GM19025 (cell line): ENCODE measurements at regions not wholly inside any gene's neighbourhood (a gene's known extent, or its start where the extent isn't known, plus 50 kb on each side); places are given as distances from the start of the nearest gene placed in this dataset.
"Not testable (repeated sequence)": the region's sequence is repeated elsewhere in the genome, so short reads cannot be mapped to it uniquely, and the experiment has no call there.

Experiments
- ATAC-seq: cut with Tn5 transposase; IDR thresholded peaks from one replicate; pipeline ENCODE4 v1.9.1; 2021; ENCODE audit warnings: mild to moderate bottlenecking, low read depth, moderate library complexity; ENCODE audit not compliant: unreplicated experiment

- ATAC-seq = no peak
Observed at GRCh38 chr11:23134627-23135026, 274.4 kb upstream of the CCDC179 start.

- no peak for ATAC-seq
Observed at GRCh38 chr11:23138761-23139160, 278.5 kb upstream of the CCDC179 start.

GRCh38 chr11:23143022-23143421, 282.7 kb upstream of the CCDC179 start:
- ATAC-seq = no peak

DNA sequence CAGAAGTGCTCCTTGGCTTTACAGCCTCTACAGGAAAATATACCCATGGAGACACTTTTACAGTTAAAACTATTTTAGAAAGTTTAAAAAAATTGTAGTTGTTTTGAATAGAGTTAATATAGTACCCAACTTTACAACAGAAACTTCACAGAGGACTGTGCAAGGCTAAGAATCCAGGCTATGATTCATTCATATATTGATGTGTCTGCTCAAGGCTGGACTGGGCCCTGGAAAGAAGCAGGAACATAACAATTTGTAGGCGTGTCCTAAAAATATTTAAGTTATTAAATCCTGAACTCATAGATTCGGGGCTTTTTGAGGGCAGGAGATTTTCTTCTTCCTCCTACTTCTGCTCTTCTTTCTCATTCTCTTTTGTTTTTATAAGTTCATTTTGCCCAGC, 291.5 kb upstream of the CCDC179 start:
- ATAC-seq = no peak

- no peak for ATAC-seq
Observed at GRCh38 chr11:23155503-23155902, 295.2 kb upstream of the CCDC179 start.

DNA sequence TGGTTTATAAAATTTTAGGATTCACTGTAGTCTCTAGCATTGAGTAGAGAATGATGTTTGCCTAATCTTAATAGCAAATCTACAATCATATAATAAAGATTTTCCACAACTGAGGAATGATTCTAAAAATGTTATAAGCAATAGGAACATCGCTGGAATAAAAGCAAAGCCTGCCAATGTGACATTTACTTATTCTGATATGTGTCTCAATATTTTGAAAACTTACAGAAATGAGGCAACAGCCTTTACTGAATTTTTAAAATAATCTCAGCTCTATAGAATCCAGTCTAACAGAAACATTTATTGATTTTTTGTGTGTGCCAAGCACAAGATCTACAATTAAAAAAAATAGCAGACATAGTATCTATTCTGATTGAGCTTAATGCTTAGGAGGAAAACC, 303.7 kb upstream of the CCDC179 start:
- ATAC-seq = no peak

GRCh38 chr11:23166376-23166775, 306.1 kb upstream of the CCDC179 start:
- no peak for ATAC-seq

GRCh38 chr11:23179609-23180008, 319.3 kb upstream of the CCDC179 start:
- ATAC-seq = no peak

DNA sequence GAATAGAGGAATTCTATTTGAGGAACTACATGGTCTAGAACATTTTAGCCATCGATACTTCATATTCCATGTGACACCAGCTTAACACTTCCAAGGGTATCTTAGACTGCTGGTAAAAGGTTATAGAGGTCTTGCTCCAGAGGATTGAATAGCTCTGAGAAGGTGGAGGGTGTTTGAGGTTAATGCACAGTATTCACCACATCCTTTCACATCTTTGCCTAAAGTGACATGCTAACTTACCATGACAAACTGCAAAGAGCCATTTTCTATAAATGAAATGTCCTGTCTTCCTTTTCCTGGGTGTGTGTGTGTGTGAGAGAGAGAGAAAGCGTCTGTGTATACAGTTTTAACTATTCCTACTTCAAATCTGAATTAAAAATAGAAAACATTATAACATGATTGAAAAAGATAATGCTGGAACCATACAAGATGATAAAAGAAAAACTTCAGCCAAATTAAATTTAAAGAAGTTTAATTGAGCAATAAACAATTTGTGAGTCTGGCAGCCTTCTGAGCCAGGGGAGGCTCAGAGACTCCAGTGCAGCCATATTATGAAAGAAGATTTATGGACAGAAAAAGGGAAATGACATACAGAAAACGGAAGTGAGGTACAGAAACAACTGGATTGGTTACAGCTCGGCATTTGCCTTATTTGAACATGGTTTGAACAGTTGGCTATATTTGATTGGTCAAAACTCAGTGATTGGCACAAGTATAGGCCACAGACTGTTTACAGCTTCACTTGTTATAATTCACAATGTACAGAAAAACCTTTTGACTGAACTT, 320.9 kb upstream of the CCDC179 start:
- ATAC-seq = no peak

DNA sequence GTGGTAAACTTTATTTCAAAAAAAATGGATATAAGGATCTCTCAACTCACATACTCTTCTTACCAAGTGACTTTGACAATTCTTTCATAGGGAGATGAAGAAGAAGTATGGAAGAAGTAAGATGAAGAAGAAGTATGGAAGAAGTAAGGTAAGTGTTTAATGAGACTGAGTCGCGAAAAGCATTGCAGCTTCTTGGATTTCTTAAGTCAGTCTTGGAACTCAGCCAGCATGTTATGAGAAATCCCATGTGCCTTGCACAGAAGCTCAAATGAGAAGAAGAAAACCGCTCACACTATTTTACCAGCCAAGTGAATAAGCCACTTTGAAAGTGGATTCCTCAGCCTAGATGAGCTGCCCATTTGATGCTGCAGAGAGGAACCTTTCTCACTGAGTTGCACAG, 332.0 kb upstream of the CCDC179 start:
- ATAC-seq = no peak

GRCh38 chr11:23201936-23202522, 341.8 kb upstream of the CCDC179 start:
- no peak for ATAC-seq

DNA sequence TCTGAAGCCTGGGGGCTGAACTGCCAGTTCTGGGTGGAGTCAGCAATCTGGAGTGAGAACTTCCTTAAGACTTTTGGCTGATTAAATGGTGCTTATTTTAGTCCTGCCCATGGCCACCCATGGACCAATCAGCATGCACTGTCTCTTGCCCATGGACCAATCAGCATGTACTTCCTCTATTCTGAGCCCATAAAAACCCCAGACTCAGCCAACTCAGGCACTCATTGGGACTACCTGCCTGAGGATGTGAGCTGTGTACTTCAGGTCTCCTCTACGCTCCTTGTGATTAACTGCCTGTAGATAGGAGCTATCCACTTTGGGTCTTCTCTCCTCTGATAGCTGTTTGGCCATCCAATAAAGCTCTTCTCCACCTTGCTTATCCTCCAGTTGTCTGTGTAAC, 342.3 kb upstream of the CCDC179 start:
- no peak for ATAC-seq

DNA sequence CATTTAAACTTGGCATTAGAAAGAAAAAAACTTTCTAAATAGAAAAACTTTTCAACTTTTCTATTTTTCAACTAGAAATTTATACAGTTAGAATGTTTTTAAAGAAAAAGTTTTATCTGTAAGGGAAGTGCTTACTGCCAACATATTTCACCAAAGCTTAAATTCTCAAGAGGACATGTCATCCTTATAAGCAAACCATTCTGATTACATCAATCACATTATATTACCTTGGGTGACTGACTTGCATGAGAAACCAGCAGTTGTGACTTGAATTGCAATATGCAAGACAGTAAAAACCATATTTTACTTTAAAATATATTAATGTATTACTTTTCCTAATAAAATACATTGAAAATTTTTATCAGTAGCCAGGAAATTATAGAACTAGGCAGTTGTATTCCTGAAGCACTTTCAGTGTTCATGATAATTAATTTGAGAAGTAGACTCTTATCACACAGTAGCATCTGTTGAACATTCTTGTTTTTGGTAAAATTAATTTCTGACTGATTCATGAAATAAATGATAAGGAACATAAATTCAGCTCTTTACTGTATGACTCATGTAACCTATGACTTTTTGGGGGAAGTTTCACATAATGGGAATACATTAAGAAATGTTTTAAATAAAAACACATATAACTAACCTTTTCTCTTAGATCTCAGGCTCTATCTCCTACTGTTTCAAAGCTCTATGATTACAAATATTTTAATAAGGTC, 345.0 kb upstream of the CCDC179 start:
- no peak for ATAC-seq

GRCh38 chr11:23206741-23207336, 346.6 kb upstream of the CCDC179 start:
- no peak for ATAC-seq

- ATAC-seq = no peak
Observed at GRCh38 chr11:23211221-23211620, 350.9 kb upstream of the CCDC179 start.

- no peak for ATAC-seq
Observed at GRCh38 chr11:23212807-23213206, 352.5 kb upstream of the CCDC179 start.

GRCh38 chr11:23217072-23217471, 356.8 kb upstream of the CCDC179 start:
- ATAC-seq = no peak

DNA sequence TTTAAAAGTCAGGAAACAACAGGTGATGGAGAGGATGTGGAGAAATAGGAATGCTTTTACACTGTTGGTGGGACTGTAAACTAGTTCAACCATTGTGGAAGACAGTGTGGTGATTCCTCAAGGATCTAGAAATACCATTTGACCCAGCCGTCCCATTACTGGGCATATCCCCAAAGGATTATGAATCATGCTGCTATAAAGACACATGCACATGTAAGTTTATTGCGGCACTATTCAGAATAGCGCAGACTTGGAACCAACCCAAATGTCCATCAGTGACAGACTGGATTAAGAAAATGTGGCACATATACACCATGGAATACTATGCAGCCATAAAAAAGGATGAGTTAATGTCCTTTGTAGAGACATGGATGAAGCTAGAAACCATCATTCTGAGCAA, 359.8 kb upstream of the CCDC179 start:
- ATAC-seq = not testable (repeated sequence)

DNA sequence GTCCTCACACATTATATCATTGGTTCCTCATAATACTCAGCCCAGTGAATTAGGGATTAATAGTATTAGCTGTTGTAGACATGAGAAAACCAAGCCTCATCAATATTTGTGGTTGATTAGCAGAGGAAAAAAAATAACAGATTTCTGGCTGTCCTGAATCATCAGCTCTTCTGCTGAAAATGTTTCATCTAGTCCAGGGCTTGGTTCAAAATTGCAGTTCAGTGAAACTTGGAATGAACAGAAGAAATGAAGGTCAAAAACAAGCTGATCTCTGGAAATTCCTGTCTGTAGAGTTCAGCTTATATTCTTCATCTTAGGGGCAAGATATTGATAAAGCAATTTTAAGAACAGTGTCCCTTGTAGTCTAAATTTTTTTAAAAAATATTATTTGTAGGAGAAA, 361.1 kb upstream of the CCDC179 start:
- ATAC-seq = no peak

DNA sequence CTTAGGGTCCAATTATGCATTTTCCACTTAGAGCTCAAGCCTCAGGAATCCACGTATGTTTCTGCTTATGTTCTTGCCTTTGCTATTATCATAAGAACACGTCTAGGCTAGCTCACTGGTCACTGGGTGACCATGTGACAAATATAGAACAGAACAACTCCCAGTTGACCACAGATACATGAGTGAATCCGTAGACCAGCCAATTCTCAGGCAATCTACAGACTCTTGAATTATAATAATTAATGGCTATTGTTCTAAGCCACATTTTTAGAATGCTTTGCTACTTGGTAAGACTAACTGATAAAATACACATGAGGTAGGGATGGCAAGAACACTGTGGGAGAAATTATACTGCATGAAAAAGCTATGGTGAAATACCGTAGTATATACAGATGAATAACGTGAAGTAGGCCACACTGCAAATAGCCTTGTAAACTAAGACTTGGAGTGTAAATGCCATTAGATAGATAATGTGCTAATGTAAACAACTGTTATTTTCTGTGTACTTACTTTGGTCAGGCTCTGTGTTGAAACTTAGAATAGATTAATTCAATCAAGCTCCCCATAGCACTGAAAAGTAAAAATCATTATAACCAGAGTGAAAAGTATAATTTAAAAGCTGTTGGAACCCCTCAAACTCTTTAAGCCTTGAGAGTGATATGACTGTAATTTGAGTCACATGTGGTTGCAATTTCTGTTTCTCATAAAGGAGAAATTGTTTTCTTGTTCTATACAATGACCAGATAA, 366.2 kb upstream of the CCDC179 start:
- no peak for ATAC-seq

- ATAC-seq = no peak
Observed at GRCh38 chr11:23227078-23227445, 366.8 kb upstream of the CCDC179 start.
